ENCODE measurements at regions not wholly inside any gene's neighbourhood (a gene's known extent, or its start where the extent isn't known, plus 50 kb on each side); places are given as distances from the start of the nearest gene placed in this dataset.

DNA sequence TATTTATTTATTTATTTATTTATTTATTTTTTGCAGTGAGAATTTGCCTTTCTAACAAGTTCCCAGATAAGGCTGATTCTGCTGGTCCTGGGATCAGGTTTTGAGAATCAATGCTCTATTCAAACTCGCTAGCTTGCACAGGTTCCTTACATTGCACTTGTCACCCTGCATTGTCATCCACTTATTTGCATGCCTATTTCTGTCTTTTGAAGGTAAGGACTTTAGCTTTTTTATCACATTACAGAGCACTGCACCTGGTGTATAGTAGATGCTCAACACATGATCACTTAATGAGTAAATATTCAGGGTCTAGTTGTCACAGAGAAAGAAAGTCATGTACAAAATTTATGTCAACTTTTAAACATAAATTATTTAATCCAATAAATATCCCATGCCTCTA, 219.7 kb upstream of the BTG1 start:
- TF ChIP-seq POLR2A (IDR thresholded peaks at IDR 0.05; ENCODE audit: low read depth, low read length) (no peak), POLR2AphosphoS5 (IDR thresholded peaks at IDR 0.05; ENCODE audit: low read depth, low read length) (no peak), TAF1 (IDR thresholded peaks at IDR 0.05; ENCODE audit: borderline replicate concordance, low read depth, low read length) (no peak)
